Panc1 (cell line): ENCODE measurements at regions not wholly inside any gene's neighbourhood (a gene's known extent, or its start where the extent isn't known, plus 50 kb on each side); places are given as distances from the start of the nearest gene placed in this dataset.
"Not testable (repeated sequence)": the region's sequence is repeated elsewhere in the genome, so short reads cannot be mapped to it uniquely, and the experiment has no call there.

Experiments
- ATAC-seq: fragments of 200-7000 bp; cut with Tn5 transposase; 2 replicates; pipeline ENCODE4 v1.9.1; 2020; ENCODE audit warnings: mild to moderate bottlenecking, moderate library complexity
- BruUV-seq: library from RNA; stranded (reverse); fragments of 400-500 nt; replicated peaks from 2 replicates; lab custom pipeline; 2021; lab: Mats Ljungman, UMichigan
- CTCF ChIA-PET: fragments of 300-600 bp; sonication (Branson Sonifier 250); formaldehyde crosslinking; loops from one replicate; lab custom pipeline; 2022; ENCODE audit warnings: antibody characterized with exemption; lab: Charles Lee
- POLR2A ChIA-PET: fragments of 300-600 bp; sonication (Branson Sonifier 250); formaldehyde crosslinking; loops from one replicate; lab custom pipeline; 2022; ENCODE audit warnings: antibody characterized with exemption; lab: Charles Lee
- DNase-seq: peaks from one replicate; pipeline ENCODE4 v3.0.0-alpha.2; 2010; ENCODE audit warnings: low read depth, low spot score
- H3K27ac ChIP-seq: 2 replicates; pipeline ENCODE4 v1.5.1; 2011; ENCODE audit warnings: mild to moderate bottlenecking, low read length, inconsistent platforms
- H3K27me3 ChIP-seq: fragments of 200-500 bp; sonication (Bioruptor generic); 2 replicates; pipeline ENCODE4 v1.6.0; 2014; ENCODE audit warnings: low read length, inconsistent platforms; ENCODE audit not compliant: control insufficient read depth, insufficient read depth
- H3K36me3 ChIP-seq: fragments of 200-500 bp; sonication (Bioruptor generic); 2 replicates; pipeline ENCODE4 v1.5.1; 2014; ENCODE audit warnings: inconsistent platforms, mild to moderate bottlenecking, low read length, moderate library complexity; ENCODE audit not compliant: control insufficient read depth, insufficient read depth
- H3K4me1 ChIP-seq: 2 replicates; pipeline ENCODE4 v1.5.1; 2011; ENCODE audit warnings: inconsistent platforms, mild to moderate bottlenecking, low read length, moderate library complexity; ENCODE audit not compliant: control insufficient read depth, insufficient read depth
- H3K4me3 ChIP-seq, 2 experiments: 2 replicates each; pipeline ENCODE4 v1.5.1; 2011 to 2012; ENCODE audit warnings: low read depth in 2 of 2, low read length in 2 of 2, mild to moderate bottlenecking in 2 of 2, inconsistent platforms in 1 of 2, moderate library complexity in 1 of 2
- H3K9me3 ChIP-seq: fragments of 200-500 bp; sonication (Bioruptor generic); 2 replicates; pipeline ENCODE4 v1.5.1; 2014; ENCODE audit warnings: low read depth, mild to moderate bottlenecking, inconsistent platforms, low read length, moderate library complexity; ENCODE audit not compliant: control insufficient read depth, insufficient read depth
- CTCF ChIP-seq: fragments of 450-650 bp; IDR thresholded peaks from 2 replicates; pipeline ENCODE4 v1.5.1; 2017; ENCODE audit warnings: mild to moderate bottlenecking
- POLR2AphosphoS5 ChIP-seq: IDR thresholded peaks from 2 replicates; pipeline ENCODE4 v1.6.1; 2012; ENCODE audit warnings: mild to moderate bottlenecking, low read depth, low read length, moderate library complexity
- REST ChIP-seq, 2 experiments: IDR thresholded peaks; 2 replicates each; pipeline ENCODE4 v1.6.1; 2011 to 2012; ENCODE audit warnings: low read depth in 2 of 2, control low read depth in 1 of 2, low read length in 1 of 2, mild to moderate bottlenecking in 1 of 2, moderate library complexity in 1 of 2; ENCODE audit not compliant: insufficient read depth in 1 of 2
- SIN3A ChIP-seq: IDR thresholded peaks from 2 replicates; pipeline ENCODE4 v1.6.1; 2012; ENCODE audit warnings: low read depth, mild to moderate bottlenecking, low read length, moderate library complexity, borderline replicate concordance; ENCODE audit not compliant: insufficient read depth
- TCF7L2 ChIP-seq: IDR thresholded peaks from 2 replicates; pipeline ENCODE4 v1.6.1; 2011; ENCODE audit warnings: mild to moderate bottlenecking, low read depth, low read length, inconsistent platforms
- in situ Hi-C: cut with HindIII; loops from 2 replicates; pipeline ENCODE4 v1.10.0; 2016; ENCODE audit warnings: low sequenced_read_pairs, low pct_unique_long_range_greater_than_20kb
- intact Hi-C: fragments of 100-400 bp; cut with micrococcal nuclease; formaldehyde crosslinking; loops from one replicate; pipeline ENCODE4 v1.10.0; 2022; ENCODE audit not compliant: unreplicated experiment

GRCh38 chr15:96213045-96213444 lies 117.5 kb upstream of the NR2F2 start:
- Histone ChIP-seq H3K27me3 (no peaks in the 10 kb centered on the region), H3K27ac (no peak overlapping the region), H3K4me3 (no peak overlapping the region), H3K4me1 (peaks cover 12% of the 10 kb centered on the region; the same call in 1 of the 2 replicates), H3K36me3 (no peaks in the 10 kb centered on the region), H3K9me3 (no peaks in the 10 kb centered on the region)
- CTCF ChIA-PET = no interaction called here
- intact Hi-C loops = no loop called here
- ATAC-seq (no peak), DNase-seq (no peak)
- POLR2A ChIA-PET = no interaction called here
- no TSS peak for BruUV-seq
- TF ChIP-seq CTCF (no peak), SIN3A (no peak), POLR2AphosphoS5 (no peak), REST (IDR thresholded peaks at IDR 0.05; ENCODE audit: insufficient read depth in 1 of 2, low read depth in 2 of 2, low read length in 1 of 2) (no peak), TCF7L2 (no peak)
- in situ Hi-C loops = no loop called here

DNA sequence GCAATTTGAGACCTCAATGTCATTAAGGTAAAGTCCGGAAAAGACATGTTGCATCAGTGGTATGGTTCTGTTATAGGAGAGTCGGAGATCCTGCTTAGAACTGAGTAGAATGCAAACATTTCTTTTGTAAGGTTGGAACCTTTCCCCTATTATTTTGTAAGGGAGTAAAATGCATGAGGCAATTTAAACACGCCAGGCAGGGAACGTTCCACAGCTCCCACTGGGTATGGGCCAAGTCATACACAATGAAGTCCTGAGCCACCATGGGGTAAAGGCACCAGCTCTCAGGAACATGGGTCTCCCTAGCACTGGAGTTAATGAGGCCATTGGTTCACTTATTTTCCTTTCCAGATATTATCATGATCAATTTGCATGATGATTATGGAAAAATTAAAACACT lies 116.6 kb upstream of the NR2F2 start:
- no peaks in the 10 kb centered on the region for H3K9me3 ChIP-seq
- TF ChIP-seq SIN3A (no peak), TCF7L2 (no peak), POLR2AphosphoS5 (no peak), CTCF (no peak), REST (IDR thresholded peaks at IDR 0.05; ENCODE audit: insufficient read depth in 1 of 2, low read depth in 2 of 2, low read length in 1 of 2) (no peak)
- DNase-seq (no peak), ATAC-seq (no peak)
- CTCF ChIA-PET = no interaction called here
- no peaks in the 10 kb centered on the region for H3K27me3 ChIP-seq
- POLR2A ChIA-PET = no interaction called here
- BruUV-seq = no TSS peak
- H3K27ac ChIP-seq = no peak overlapping the region
- no peak overlapping the region for H3K4me3 ChIP-seq
- peaks cover 11% of the 10 kb centered on the region; the same call in 1 of the 2 replicates for H3K4me1 ChIP-seq
- in situ Hi-C loops (no loop called here), intact Hi-C loops (no loop called here)
- H3K36me3 ChIP-seq = no peaks in the 10 kb centered on the region

DNA sequence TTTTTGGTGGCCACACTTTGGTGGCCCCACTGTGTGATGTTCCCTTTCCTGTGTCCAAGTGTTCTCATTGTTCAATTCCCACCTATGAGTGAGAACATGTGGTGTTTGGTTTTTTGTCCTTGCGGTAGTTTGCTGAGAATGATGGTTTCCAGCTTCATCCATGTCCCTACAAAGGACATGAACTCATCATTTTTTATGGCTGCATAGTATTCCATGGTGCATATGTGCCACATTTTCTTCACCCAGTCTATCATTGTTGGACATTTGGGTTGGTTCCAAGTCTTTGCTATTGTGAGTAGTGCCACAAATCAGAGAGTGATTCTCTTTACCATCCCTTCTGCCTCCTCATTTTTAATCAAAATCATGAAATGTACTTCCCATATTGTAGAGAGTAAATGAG lies 114.0 kb upstream of the NR2F2 start:
- intact Hi-C loops, H3K27me3 ChIP-seq, POLR2A ChIA-PET, CTCF ChIA-PET, H3K27ac ChIP-seq, H3K4me1 ChIP-seq, DNase-seq, H3K9me3 ChIP-seq, H3K36me3 ChIP-seq, in situ Hi-C loops, H3K4me3 ChIP-seq, ATAC-seq, BruUV-seq: not testable (repeated sequence)
